IMR-90 (cell line): ENCODE measurements at regions not wholly inside any gene's neighbourhood (a gene's known extent, or its start where the extent isn't known, plus 50 kb on each side); places are given as distances from the start of the nearest gene placed in this dataset.

Experiments used
- ATAC-seq: fragments of 200-7000 bp; cut with Tn5 transposase; 2 replicates; pipeline ENCODE4 v1.9.1; 2020; ENCODE audit warnings: low read depth, mild to moderate bottlenecking, moderate library complexity
- BruUV-seq: library from RNA; stranded (reverse); fragments of 400-500 nt; replicated peaks from 2 replicates; lab custom pipeline; 2021; lab: Mats Ljungman, UMichigan
- CTCF ChIA-PET: fragments of 300-600 bp; formaldehyde crosslinking; extraction: SDS; loops from one replicate; lab custom pipeline; 2021; ENCODE audit warnings: antibody characterized with exemption; lab: Yijun Ruan, JAX
- POLR2A ChIA-PET: fragments of 300-600 bp; sonication (Branson Sonifier 250); formaldehyde crosslinking; loops from one replicate; lab custom pipeline; 2022; ENCODE audit warnings: antibody characterized with exemption; ENCODE audit not compliant: unreplicated experiment; lab: Charles Lee
- DNase-seq: peaks from one replicate; pipeline ENCODE4 v3.0.0; 2013
- H2AFZ ChIP-seq: replicated peaks from 2 replicates; pipeline ENCODE3; 2013; ENCODE audit warnings: low read length, mild to moderate bottlenecking; ENCODE audit not compliant: poor library complexity
- H2AK5ac ChIP-seq: 2 replicates; pipeline ENCODE4 v1.6.1; 2013; ENCODE audit warnings: low read depth, low read length, inconsistent platforms
- H2AK9ac ChIP-seq: replicated peaks from 2 replicates; pipeline ENCODE3; 2013; ENCODE audit warnings: mild to moderate bottlenecking, low read depth, low read length, moderate library complexity; ENCODE audit not compliant: poor library complexity
- H2BK120ac ChIP-seq: 2 replicates; pipeline ENCODE4 v1.6.1; 2013; ENCODE audit warnings: low read depth, low read length, inconsistent platforms
- H2BK15ac ChIP-seq: 3 replicates; pipeline ENCODE4 v1.6.1; 2013; ENCODE audit warnings: low read depth, low read length, inconsistent platforms
- H2BK20ac ChIP-seq: 2 replicates; pipeline ENCODE4 v1.6.1; 2013; ENCODE audit warnings: low read depth, mild to moderate bottlenecking, inconsistent platforms, low read length, moderate library complexity
- H2BK5ac ChIP-seq: 2 replicates; pipeline ENCODE4 v1.6.1; 2013; ENCODE audit warnings: mild to moderate bottlenecking, low read depth, low read length, inconsistent platforms; ENCODE audit not compliant: poor library complexity, severe bottlenecking
- H3K14ac ChIP-seq: replicated peaks from 2 replicates; pipeline ENCODE4 v1.6.1; 2013; ENCODE audit warnings: low read depth, low read length, inconsistent platforms
- H3K18ac ChIP-seq: 2 replicates; pipeline ENCODE4 v1.6.1; 2013; ENCODE audit warnings: low read depth, low read length, control low read depth
- H3K23ac ChIP-seq: 2 replicates; pipeline ENCODE4 v1.6.1; 2013; ENCODE audit warnings: low read depth, low read length, inconsistent platforms
- H3K27ac ChIP-seq: 2 replicates; pipeline ENCODE4 v1.5.1; 2013; ENCODE audit warnings: mild to moderate bottlenecking, control low read depth, low read length; ENCODE audit not compliant: insufficient read depth
- H3K27me3 ChIP-seq: 2 replicates; pipeline ENCODE4 v1.6.1; 2013; ENCODE audit warnings: low read length; ENCODE audit not compliant: control insufficient read depth, insufficient read depth
- H3K36me3 ChIP-seq: 2 replicates; pipeline ENCODE4 v1.6.1; 2013; ENCODE audit warnings: low read length, mixed read lengths; ENCODE audit not compliant: control insufficient read depth, insufficient read depth
- H3K4ac ChIP-seq: 2 replicates; pipeline ENCODE4 v1.6.1; 2013; ENCODE audit warnings: low read depth, low read length, inconsistent platforms
- H3K4me1 ChIP-seq: 2 replicates; pipeline ENCODE4 v1.6.1; 2013; ENCODE audit warnings: low read length, mixed read lengths; ENCODE audit not compliant: control insufficient read depth, insufficient read depth
- H3K4me2 ChIP-seq: 2 replicates; pipeline ENCODE4 v1.6.1; 2013; ENCODE audit warnings: low read depth, mild to moderate bottlenecking, control low read depth, low read length, moderate library complexity
- H3K4me3 ChIP-seq: 2 replicates; pipeline ENCODE4 v1.5.1; 2013; ENCODE audit warnings: low read depth, mild to moderate bottlenecking, control low read depth, low read length, moderate library complexity; ENCODE audit not compliant: insufficient read depth
- H3K56ac ChIP-seq: 2 replicates; pipeline ENCODE4 v1.6.1; 2013; ENCODE audit warnings: low read length, inconsistent platforms; ENCODE audit not compliant: insufficient read depth; ENCODE audit errors: extremely low read depth
- H3K79me1 ChIP-seq, 2 experiments: 2 replicates each; pipeline ENCODE4 v1.6.1; 2013; ENCODE audit warnings: low read length in 2 of 2, inconsistent platforms in 1 of 2, low read depth in 1 of 2
- H3K9ac ChIP-seq: 2 replicates; pipeline ENCODE4 v1.6.1; 2013; ENCODE audit warnings: low read depth, low read length, control low read depth
- H3K9me1 ChIP-seq: 2 replicates; pipeline ENCODE4 v1.6.1; 2013; ENCODE audit warnings: low read length, inconsistent platforms; ENCODE audit not compliant: insufficient read depth
- H3K9me3 ChIP-seq: 2 replicates; pipeline ENCODE4 v1.6.1; 2013; ENCODE audit warnings: low read length; ENCODE audit not compliant: control insufficient read depth, insufficient read depth
- H4K20me1 ChIP-seq: 2 replicates; pipeline ENCODE4 v1.6.1; 2013; ENCODE audit warnings: low read length, inconsistent platforms; ENCODE audit not compliant: insufficient read depth
- H4K5ac ChIP-seq: 2 replicates; pipeline ENCODE4 v1.6.1; 2013; ENCODE audit warnings: mild to moderate bottlenecking, low read depth, low read length, control low read depth
- H4K8ac ChIP-seq, 2 experiments: 2 replicates each; pipeline ENCODE4 v1.6.1; 2013; ENCODE audit warnings: low read depth in 2 of 2, low read length in 2 of 2, control low read depth in 1 of 2, inconsistent platforms in 1 of 2
- H4K91ac ChIP-seq: 2 replicates; pipeline ENCODE4 v1.6.1; 2013; ENCODE audit warnings: low read depth, low read length, inconsistent platforms; ENCODE audit not compliant: insufficient read depth
- BHLHE40 ChIP-seq: fragments of 150-350 bp; IDR thresholded peaks from 2 replicates; pipeline ENCODE4 v1.6.1; 2016; ENCODE audit warnings: mild to moderate bottlenecking, low read depth, low read length
- CEBPB ChIP-seq: IDR thresholded peaks from 2 replicates; pipeline ENCODE4 v1.6.1; 2012; ENCODE audit warnings: low read depth, low read length, improper control_type of control experiment
- CTCF ChIP-seq: conservative IDR thresholded peaks from 2 replicates; pipeline ENCODE4 v1.5.1; 2012; ENCODE audit warnings: mild to moderate bottlenecking, low read depth, low read length, improper control_type of control experiment
- ELK1 ChIP-seq: fragments of 150-350 bp; IDR thresholded peaks from 2 replicates; pipeline ENCODE4 v1.6.1; 2016; ENCODE audit warnings: low read depth, mild to moderate bottlenecking, low read length, moderate library complexity, borderline replicate concordance
- FOS ChIP-seq: fragments of 150-350 bp; IDR thresholded peaks from 2 replicates; pipeline ENCODE4 v1.6.1; 2016; ENCODE audit warnings: low read depth, low read length
- MAFK ChIP-seq: IDR thresholded peaks from 2 replicates; pipeline ENCODE4 v1.6.1; 2012; ENCODE audit warnings: low read depth, low read length, improper control_type of control experiment
- MAZ ChIP-seq: IDR thresholded peaks from 2 replicates; pipeline ENCODE4 v1.6.1; 2012; ENCODE audit warnings: low read depth, mild to moderate bottlenecking, low read length, improper control_type of control experiment, moderate library complexity, borderline replicate concordance
- MXI1 ChIP-seq: IDR thresholded peaks from 2 replicates; pipeline ENCODE4 v1.6.1; 2012; ENCODE audit warnings: low read depth, mild to moderate bottlenecking, low read length, moderate library complexity, borderline replicate concordance
- POLR2A ChIP-seq: IDR thresholded peaks from 2 replicates; pipeline ENCODE4 v1.6.1; 2012; ENCODE audit warnings: mild to moderate bottlenecking, low read depth, low read length
- RAD21 ChIP-seq: IDR thresholded peaks from 2 replicates; pipeline ENCODE4 v1.6.1; 2012; ENCODE audit warnings: low read length, improper control_type of control experiment
- RCOR1 ChIP-seq: IDR thresholded peaks from 2 replicates; pipeline ENCODE4 v1.6.1; 2012; ENCODE audit warnings: mild to moderate bottlenecking, low read length, improper control_type of control experiment; ENCODE audit not compliant: insufficient replicate concordance
- RFX5 ChIP-seq: IDR thresholded peaks from 2 replicates; pipeline ENCODE4 v1.8.0; 2012; ENCODE audit warnings: low read depth, mild to moderate bottlenecking, low read length, moderate library complexity
- SMC3 ChIP-seq: fragments of 150-350 bp; IDR thresholded peaks from 2 replicates; pipeline ENCODE4 v1.6.1; 2016; ENCODE audit warnings: low read depth, mild to moderate bottlenecking, antibody characterized with exemption, low read length, moderate library complexity
- WGBS, 2 experiments: methylation state at CpG; one replicate each; pipeline versions ENCODE4 v1.1.5 to v1.1.7; 2013; ENCODE audit warnings: missing lambda C conversion rate in 2 of 2; ENCODE audit not compliant: insufficient read length in 1 of 2; ENCODE audit errors: extremely low coverage in 2 of 2; 5-methylcytosine and 5-hydroxymethylcytosine counted together
- dilution Hi-C: fragments of 300-500 bp; cut with HindIII; formaldehyde crosslinking; loops from one replicate; pipeline ENCODE4 v1.14.3; 2018; ENCODE audit warnings: low sequenced_read_pairs; ENCODE audit not compliant: unreplicated experiment
- in situ Hi-C: fragments of 300-500 bp; cut with MboI; formaldehyde crosslinking; loops from 3 replicates; pipeline ENCODE4 v1.14.3; 2019; ENCODE audit warnings: low sequenced_read_pairs, inconsistent platforms, mixed read lengths
- intact Hi-C: fragments of 100-400 bp; cut with micrococcal nuclease; formaldehyde crosslinking; loops from 2 replicates; pipeline ENCODE4 v1.10.0; 2022
- TF ChIP-seq, protein P1 (sequence below): fragments of 150-350 bp; IDR thresholded peaks from 2 replicates; pipeline ENCODE4 v1.6.1; 2017; ENCODE audit warnings: mild to moderate bottlenecking, antibody characterized with exemption, low read length, low read depth

- WGBS, 2 experiments, result no CpG with 5 or more reads among the region's 2 CpGs
- Histone ChIP-seq H3K27me3 (no peaks in the 10 kb centered on the region), H2AFZ (no peak overlapping the region), H3K9ac (no peak overlapping the region), H3K4me3 (no peak overlapping the region), H4K5ac (no peak overlapping the region), H3K18ac (no peak overlapping the region), H3K36me3 (no peaks in the 10 kb centered on the region), H4K91ac (no peak overlapping the region), H2BK20ac (no peak overlapping the region), H2BK120ac (no peak overlapping the region), H3K9me1 (no peaks in the 10 kb centered on the region), H3K4me1 (no peaks in the 10 kb centered on the region), H4K8ac (no peak overlapping the region), H2AK9ac (no peak overlapping the region), H2BK5ac (no peak overlapping the region), H2AK5ac (no peak overlapping the region), H3K56ac (no peak overlapping the region), H2BK15ac (no peak overlapping the region), H4K20me1 (no peaks in the 10 kb centered on the region), H3K27ac (no peak overlapping the region), H3K4ac (no peak overlapping the region), H3K4me2 (no peak overlapping the region), H3K14ac (no peak overlapping the region), H3K23ac (no peak overlapping the region), H3K79me1 (no peaks in the 10 kb centered on the region), H3K9me3 (peaks cover 4% of the 10 kb centered on the region)
- intact Hi-C loops (no loop called here), dilution Hi-C loops (no loop called here), in situ Hi-C loops (no loop called here)
- DNase-seq (no peak), ATAC-seq (no peak)
- ChIA-PET POLR2A (no interaction called here), CTCF (no interaction called here)
- no TSS peak for BruUV-seq
- TF ChIP-seq FOS, result no peak
- TF ChIP-seq CEBPB, result no peak
- TF ChIP-seq RAD21, result no peak
- TF ChIP-seq RCOR1, result no peak
- TF ChIP-seq RFX5, result no peak
- TF ChIP-seq BHLHE40, result no peak
- no peak for TF ChIP-seq POLR2A
- TF ChIP-seq MAZ, result no peak
- TF ChIP-seq SMC3, result no peak
- no peak for TF ChIP-seq ELK1
- TF ChIP-seq, protein P1, sequence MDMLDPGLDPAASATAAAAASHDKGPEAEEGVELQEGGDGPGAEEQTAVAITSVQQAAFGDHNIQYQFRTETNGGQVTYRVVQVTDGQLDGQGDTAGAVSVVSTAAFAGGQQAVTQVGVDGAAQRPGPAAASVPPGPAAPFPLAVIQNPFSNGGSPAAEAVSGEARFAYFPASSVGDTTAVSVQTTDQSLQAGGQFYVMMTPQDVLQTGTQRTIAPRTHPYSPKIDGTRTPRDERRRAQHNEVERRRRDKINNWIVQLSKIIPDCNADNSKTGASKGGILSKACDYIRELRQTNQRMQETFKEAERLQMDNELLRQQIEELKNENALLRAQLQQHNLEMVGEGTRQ, result no peak
- TF ChIP-seq CTCF, result no peak
- TF ChIP-seq MXI1, result no peak
- no peak for TF ChIP-seq MAFK
Observed at GRCh38 chr3:81086348-81086747, 675.1 kb downstream of the GBE1 start.
